ENCODE measurements at regions not wholly inside any gene's neighbourhood (a gene's known extent, or its start where the extent isn't known, plus 50 kb on each side); places are given as distances from the start of the nearest gene placed in this dataset.

- TF ChIP-seq EZH2 (IDR thresholded peaks at IDR 0.05; ENCODE audit: borderline replicate concordance, low read depth, low read length, poor library complexity, severe bottlenecking): no peak
- no peak for DNase-seq (ENCODE audit: low spot score)
- no peak overlapping the region for H3K4me3 ChIP-seq (ENCODE audit: low read depth, low read length, poor library complexity, severe bottlenecking)
- intact Hi-C loops (cut with micrococcal nuclease; ENCODE audit: unreplicated experiment): no loop called here
- CTCF ChIA-PET: no interaction called here
- H3K27ac ChIP-seq (ENCODE audit: low read depth, low read length, poor library complexity, severe bottlenecking): no peak overlapping the region
- H3K27me3 ChIP-seq (replicated peaks; ENCODE audit: insufficient read depth, low read depth, low read length, poor library complexity): no peaks in the 10 kb centered on the region
- no TSS peak for BruUV-seq (replicated peaks)
- no peaks in the 10 kb centered on the region for H3K36me3 ChIP-seq (ENCODE audit: insufficient read depth, low read length, poor library complexity, severe bottlenecking)
- POLR2A ChIA-PET (ENCODE audit: low non-redundant PET): no interaction called here
- no peaks in the 10 kb centered on the region for H3K9me3 ChIP-seq (ENCODE audit: low read depth, low read length, poor library complexity, severe bottlenecking)
- peaks cover 22% of the 10 kb centered on the region for H3K4me1 ChIP-seq (ENCODE audit: insufficient read depth, low read length, poor library complexity, severe bottlenecking)
Observed at GRCh38 chr2:128642821-128643220, 324.2 kb upstream of the HS6ST1 start.

GRCh38 chr2:128643221-128644065 is 324.8 kb upstream of the HS6ST1 start:
- ChIA-PET POLR2A (ENCODE audit: low non-redundant PET) (interaction anchor here (0.6 kb wide), 2 partner anchors 330 to 1510 kb away, joined by 4 to 16 read pairs; no protein-coding TSS in a partner anchor), CTCF (no interaction called here)
- intact Hi-C loops (cut with micrococcal nuclease; ENCODE audit: unreplicated experiment): no loop called here
- BruUV-seq (replicated peaks): no TSS peak
- no peak for DNase-seq (ENCODE audit: low spot score)
- no peak overlapping the region for H3K4me3 ChIP-seq (ENCODE audit: low read depth, low read length, poor library complexity, severe bottlenecking)
- no peaks in the 10 kb centered on the region for H3K9me3 ChIP-seq (ENCODE audit: low read depth, low read length, poor library complexity, severe bottlenecking)
- no peaks in the 10 kb centered on the region for H3K27me3 ChIP-seq (replicated peaks; ENCODE audit: insufficient read depth, low read depth, low read length, poor library complexity)
- no peak overlapping the region for H3K27ac ChIP-seq (ENCODE audit: low read depth, low read length, poor library complexity, severe bottlenecking)
- TF ChIP-seq EZH2 (IDR thresholded peaks at IDR 0.05; ENCODE audit: borderline replicate concordance, low read depth, low read length, poor library complexity, severe bottlenecking): no peak
- TF ChIP-seq CTCF (conservative IDR thresholded peaks at IDR 0.05; ENCODE audit: low read depth, low read length): no peak
- H3K4me1 ChIP-seq (ENCODE audit: insufficient read depth, low read length, poor library complexity, severe bottlenecking): peaks cover 16% of the 10 kb centered on the region
- H3K36me3 ChIP-seq (ENCODE audit: insufficient read depth, low read length, poor library complexity, severe bottlenecking): no peaks in the 10 kb centered on the region

DNA sequence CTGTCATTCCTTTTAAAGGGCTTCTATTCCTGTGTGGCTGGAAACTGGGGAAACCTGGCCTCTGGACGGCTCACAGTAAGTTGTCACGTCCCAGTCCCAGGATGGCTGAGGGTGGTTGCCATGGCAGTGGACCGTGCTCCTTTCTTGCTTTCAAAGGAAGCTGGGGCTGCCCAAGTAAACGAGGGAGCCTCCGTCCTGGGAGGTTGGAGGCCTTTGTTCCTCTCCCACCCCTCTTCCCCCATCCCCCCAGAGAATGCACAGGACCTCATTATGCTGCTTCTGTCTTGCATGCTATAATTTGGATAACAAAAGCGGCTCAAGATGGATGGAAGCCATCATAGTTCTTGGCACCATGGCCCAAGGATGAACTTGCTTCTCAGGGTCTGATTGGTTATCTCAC is 325.5 kb upstream of the HS6ST1 start:
- Histone ChIP-seq H3K9me3 (ENCODE audit: low read depth, low read length, poor library complexity, severe bottlenecking) (no peaks in the 10 kb centered on the region), H3K27ac (ENCODE audit: low read depth, low read length, poor library complexity, severe bottlenecking) (no peak overlapping the region), H3K4me1 (ENCODE audit: insufficient read depth, low read length, poor library complexity, severe bottlenecking) (peaks cover 9% of the 10 kb centered on the region), H3K4me3 (ENCODE audit: low read depth, low read length, poor library complexity, severe bottlenecking) (no peak overlapping the region), H3K36me3 (ENCODE audit: insufficient read depth, low read length, poor library complexity, severe bottlenecking) (no peaks in the 10 kb centered on the region), H3K27me3 (replicated peaks; ENCODE audit: insufficient read depth, low read depth, low read length, poor library complexity) (no peaks in the 10 kb centered on the region)
- DNase-seq (ENCODE audit: low spot score): no peak
- intact Hi-C loops (cut with micrococcal nuclease; ENCODE audit: unreplicated experiment): no loop called here
- BruUV-seq (replicated peaks): no TSS peak
- ChIA-PET CTCF (no interaction called here), POLR2A (ENCODE audit: low non-redundant PET) (no interaction called here)
- no peak for TF ChIP-seq EZH2 (IDR thresholded peaks at IDR 0.05; ENCODE audit: borderline replicate concordance, low read depth, low read length, poor library complexity, severe bottlenecking)
- no peak for TF ChIP-seq CTCF (conservative IDR thresholded peaks at IDR 0.05; ENCODE audit: low read depth, low read length)

Data from A673 (cell line).